Astrocyte (in vitro differentiated cells and primary cell): ENCODE measurements at regions not wholly inside any gene's neighbourhood (a gene's known extent, or its start where the extent isn't known, plus 50 kb on each side); places are given as distances from the start of the nearest gene placed in this dataset.
"Not testable (repeated sequence)": the region's sequence is repeated elsewhere in the genome, so short reads cannot be mapped to it uniquely, and the experiment has no call there.

Source experiments
- DNase-seq: peaks from one replicate; pipeline ENCODE4 v3.0.0-alpha.2; 2010; ENCODE audit warnings: low read depth
- FAIRE-seq: peaks from 2 replicates; lab custom pipeline; 2011; peaks lifted over from hg19 to GRCh38; lab: Jason Lieb, UNC
- H2AFZ ChIP-seq: 2 replicates; pipeline ENCODE4 v1.6.0; 2012; ENCODE audit warnings: low read depth, low read length, inconsistent platforms
- H3K27ac ChIP-seq: 2 replicates; pipeline ENCODE4 v1.5.1; 2011; ENCODE audit warnings: low read depth, low read length, inconsistent platforms
- H3K27me3 ChIP-seq: 2 replicates; pipeline ENCODE4 v1.6.0; 2011; ENCODE audit warnings: low read length, inconsistent platforms; ENCODE audit not compliant: insufficient read depth
- H3K36me3 ChIP-seq: 2 replicates; pipeline ENCODE4 v1.5.1; 2011; ENCODE audit warnings: low read length, inconsistent platforms; ENCODE audit not compliant: insufficient read depth
- H3K4me1 ChIP-seq: 2 replicates; pipeline ENCODE4 v1.5.1; 2011; ENCODE audit warnings: low read length, inconsistent platforms; ENCODE audit not compliant: insufficient read depth
- H3K4me2 ChIP-seq: 2 replicates; pipeline ENCODE4 v1.6.0; 2012; ENCODE audit warnings: low read length, inconsistent platforms
- H3K4me3 ChIP-seq: 2 replicates; pipeline ENCODE4 v1.5.1; 2011; ENCODE audit warnings: low read depth, mild to moderate bottlenecking, low read length, inconsistent platforms; ENCODE audit not compliant: insufficient read depth
- H3K79me2 ChIP-seq: 2 replicates; pipeline ENCODE4 v1.6.0; 2012; ENCODE audit warnings: mild to moderate bottlenecking, low read length, inconsistent platforms; ENCODE audit not compliant: insufficient read depth
- H3K9ac ChIP-seq: 2 replicates; pipeline ENCODE4 v1.6.0; 2012; ENCODE audit warnings: mild to moderate bottlenecking, low read length, inconsistent platforms
- H3K9me3 ChIP-seq: 2 replicates; pipeline ENCODE4 v1.5.1; 2012; ENCODE audit warnings: low read depth, mild to moderate bottlenecking, low read length, inconsistent platforms; ENCODE audit not compliant: insufficient read depth
- H4K20me1 ChIP-seq: 2 replicates; pipeline ENCODE4 v1.6.0; 2012; ENCODE audit warnings: low read length, inconsistent platforms; ENCODE audit not compliant: insufficient read depth
- H3K27ac Mint-ChIP-seq: one replicate; pipeline ENCODE4 v1.8.0; 2021; ENCODE audit warnings: mild to moderate bottlenecking, mixed read lengths; ENCODE audit not compliant: unreplicated experiment
- H3K27me3 Mint-ChIP-seq: one replicate; pipeline ENCODE4 v1.8.0; 2021; ENCODE audit warnings: low read depth, mixed read lengths; ENCODE audit not compliant: unreplicated experiment
- H3K36me3 Mint-ChIP-seq: one replicate; pipeline ENCODE4 v1.8.0; 2021; ENCODE audit warnings: low read depth, mixed read lengths; ENCODE audit not compliant: unreplicated experiment
- H3K4me1 Mint-ChIP-seq: one replicate; pipeline ENCODE4 v1.8.0; 2021; ENCODE audit warnings: low read depth, mixed read lengths; ENCODE audit not compliant: unreplicated experiment
- H3K4me3 Mint-ChIP-seq: one replicate; pipeline ENCODE4 v1.8.0; 2021; ENCODE audit warnings: mild to moderate bottlenecking, moderate library complexity, mixed read lengths; ENCODE audit not compliant: unreplicated experiment
- H3K9me3 Mint-ChIP-seq: one replicate; pipeline ENCODE4 v1.8.0; 2021; ENCODE audit warnings: mild to moderate bottlenecking, mixed read lengths; ENCODE audit not compliant: unreplicated experiment
- EZH2 ChIP-seq: IDR thresholded peaks from 2 replicates; pipeline ENCODE4 v1.6.1; 2012; ENCODE audit warnings: mild to moderate bottlenecking, low read length, inconsistent platforms; ENCODE audit not compliant: insufficient read depth
- TF ChIP-seq, protein P1 (sequence below): IDR thresholded peaks from 2 replicates; pipeline ENCODE4 v1.5.1; 2011; ENCODE audit warnings: low read depth, mild to moderate bottlenecking, inconsistent platforms, low read length, moderate library complexity; ENCODE audit not compliant: insufficient read depth

DNA sequence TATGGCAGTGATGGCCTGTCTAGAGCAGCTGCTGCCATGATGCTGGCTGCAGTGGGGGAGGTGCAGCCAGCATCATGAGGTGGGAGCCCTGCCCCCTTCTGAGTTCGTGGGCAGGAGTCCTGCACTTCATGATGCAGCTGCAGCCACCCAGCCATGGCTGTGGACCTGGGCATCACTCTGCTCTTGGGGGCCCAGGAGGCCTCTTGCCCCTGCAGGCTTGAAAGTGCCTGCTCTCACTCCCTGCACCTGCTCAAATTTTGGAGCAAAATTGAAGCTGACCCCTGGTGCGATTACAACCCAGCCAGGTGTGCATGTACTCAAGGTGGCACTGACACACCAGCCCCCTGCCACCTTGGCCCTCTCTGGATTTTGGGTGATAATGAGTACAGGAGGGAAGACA, 712.9 kb downstream of the NUP35 start:
- H3K4me1 Mint-ChIP-seq = no peaks in the 10 kb centered on the region
- no peaks in the 10 kb centered on the region for H3K79me2 ChIP-seq
- H3K4me3 ChIP-seq = no peak overlapping the region
- FAIRE-seq (no peak), DNase-seq (no peak)
- no peaks in the 10 kb centered on the region for H3K9me3 ChIP-seq
- TF ChIP-seq, protein P1, sequence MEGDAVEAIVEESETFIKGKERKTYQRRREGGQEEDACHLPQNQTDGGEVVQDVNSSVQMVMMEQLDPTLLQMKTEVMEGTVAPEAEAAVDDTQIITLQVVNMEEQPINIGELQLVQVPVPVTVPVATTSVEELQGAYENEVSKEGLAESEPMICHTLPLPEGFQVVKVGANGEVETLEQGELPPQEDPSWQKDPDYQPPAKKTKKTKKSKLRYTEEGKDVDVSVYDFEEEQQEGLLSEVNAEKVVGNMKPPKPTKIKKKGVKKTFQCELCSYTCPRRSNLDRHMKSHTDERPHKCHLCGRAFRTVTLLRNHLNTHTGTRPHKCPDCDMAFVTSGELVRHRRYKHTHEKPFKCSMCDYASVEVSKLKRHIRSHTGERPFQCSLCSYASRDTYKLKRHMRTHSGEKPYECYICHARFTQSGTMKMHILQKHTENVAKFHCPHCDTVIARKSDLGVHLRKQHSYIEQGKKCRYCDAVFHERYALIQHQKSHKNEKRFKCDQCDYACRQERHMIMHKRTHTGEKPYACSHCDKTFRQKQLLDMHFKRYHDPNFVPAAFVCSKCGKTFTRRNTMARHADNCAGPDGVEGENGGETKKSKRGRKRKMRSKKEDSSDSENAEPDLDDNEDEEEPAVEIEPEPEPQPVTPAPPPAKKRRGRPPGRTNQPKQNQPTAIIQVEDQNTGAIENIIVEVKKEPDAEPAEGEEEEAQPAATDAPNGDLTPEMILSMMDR = no peak
- no peak for TF ChIP-seq EZH2
- H3K27me3 ChIP-seq = no peaks in the 10 kb centered on the region
- H3K27ac Mint-ChIP-seq = no peak overlapping the region
- no peaks in the 10 kb centered on the region for H4K20me1 ChIP-seq
- H3K4me3 Mint-ChIP-seq = no peak overlapping the region
- no peak overlapping the region for H3K27ac ChIP-seq
- no peaks in the 10 kb centered on the region for H3K36me3 ChIP-seq
- no peak overlapping the region for H3K4me2 ChIP-seq
- no peaks in the 10 kb centered on the region for H3K27me3 Mint-ChIP-seq
- no peaks in the 10 kb centered on the region for H3K4me1 ChIP-seq
- H3K9ac ChIP-seq = no peak overlapping the region
- H2AFZ ChIP-seq = no peak overlapping the region
- peaks cover 2% of the 10 kb centered on the region for H3K9me3 Mint-ChIP-seq
- no peaks in the 10 kb centered on the region for H3K36me3 Mint-ChIP-seq

DNA sequence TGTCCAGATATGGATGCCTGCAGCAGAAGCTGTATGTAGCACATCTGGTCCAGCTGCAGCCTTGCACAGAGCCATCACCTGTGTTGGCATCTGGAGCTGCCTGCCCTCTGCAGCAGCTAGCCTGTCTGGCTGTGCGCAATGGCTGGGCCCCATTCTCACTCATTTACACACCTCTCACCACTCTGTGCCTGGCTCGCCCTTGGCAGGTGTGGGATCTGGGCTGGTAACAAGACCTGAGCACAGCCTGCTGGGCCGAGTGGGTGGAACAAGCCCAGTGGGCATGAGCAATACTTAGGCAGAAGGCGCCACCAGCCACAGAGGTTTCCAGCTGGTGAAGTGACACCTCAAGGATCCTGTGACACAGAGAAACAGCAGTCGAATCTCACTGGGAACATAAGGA, 714.1 kb downstream of the NUP35 start:
- Mint-ChIP-seq H3K4me1 (no peaks in the 10 kb centered on the region), H3K27ac (no peak overlapping the region), H3K36me3 (no peaks in the 10 kb centered on the region), H3K4me3 (no peak overlapping the region), H3K9me3 (peaks cover 2% of the 10 kb centered on the region), H3K27me3 (no peaks in the 10 kb centered on the region)
- no peaks in the 10 kb centered on the region for H4K20me1 ChIP-seq
- no peaks in the 10 kb centered on the region for H3K36me3 ChIP-seq
- TF ChIP-seq, protein P1 = no peak
- TF ChIP-seq EZH2 = no peak
- no peak overlapping the region for H3K27ac ChIP-seq
- FAIRE-seq = no peak
- H3K4me2 ChIP-seq = no peak overlapping the region
- no peaks in the 10 kb centered on the region for H3K4me1 ChIP-seq
- no peaks in the 10 kb centered on the region for H3K27me3 ChIP-seq
- H3K9ac ChIP-seq = no peak overlapping the region
- H2AFZ ChIP-seq = no peak overlapping the region
- no peak for DNase-seq
- H3K4me3 ChIP-seq = no peak overlapping the region
- no peaks in the 10 kb centered on the region for H3K79me2 ChIP-seq
- H3K9me3 ChIP-seq = no peaks in the 10 kb centered on the region

DNA sequence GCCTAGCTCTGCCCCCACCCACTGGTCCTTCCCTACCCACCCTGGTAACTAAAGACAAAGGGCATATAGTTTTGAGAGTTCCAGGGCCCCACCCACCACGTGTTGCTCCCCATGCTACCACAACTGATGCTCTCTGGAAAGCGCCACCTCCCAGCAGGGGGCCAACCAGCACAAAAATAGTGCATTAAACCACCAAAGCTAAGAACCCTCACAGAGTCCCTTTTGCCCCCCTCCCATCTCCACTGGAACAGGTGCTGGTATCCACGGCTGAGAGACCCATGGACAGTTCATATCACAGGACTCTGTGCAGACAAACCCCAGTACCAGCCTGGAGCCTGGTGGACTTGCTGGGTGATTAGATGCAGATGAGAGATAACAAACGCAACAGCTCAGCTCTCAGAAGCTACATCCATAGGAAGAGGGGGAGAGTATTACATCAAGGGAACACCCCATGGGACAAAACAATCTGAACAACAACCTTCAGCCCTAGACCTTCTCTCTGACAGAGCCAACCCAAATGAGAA, 715.9 kb downstream of the NUP35 start:
- FAIRE-seq (no peak), DNase-seq (no peak)
- no peak overlapping the region for H3K4me2 ChIP-seq
- no peak for TF ChIP-seq EZH2
- TF ChIP-seq, protein P1 = no peak
- no peaks in the 10 kb centered on the region for H3K79me2 ChIP-seq
- H3K4me1 Mint-ChIP-seq = no peaks in the 10 kb centered on the region
- no peak overlapping the region for H3K4me3 Mint-ChIP-seq
- H3K4me1 ChIP-seq = no peaks in the 10 kb centered on the region
- H3K27me3 Mint-ChIP-seq = no peaks in the 10 kb centered on the region
- no peaks in the 10 kb centered on the region for H3K36me3 Mint-ChIP-seq
- no peak overlapping the region for H3K27ac Mint-ChIP-seq
- H2AFZ ChIP-seq = no peak overlapping the region
- no peaks in the 10 kb centered on the region for H3K36me3 ChIP-seq
- H3K4me3 ChIP-seq = no peak overlapping the region
- H3K9ac ChIP-seq = no peak overlapping the region
- no peak overlapping the region for H3K27ac ChIP-seq
- no peaks in the 10 kb centered on the region for H3K27me3 ChIP-seq
- no peaks in the 10 kb centered on the region for H4K20me1 ChIP-seq
- peaks cover 2% of the 10 kb centered on the region for H3K9me3 Mint-ChIP-seq
- no peaks in the 10 kb centered on the region for H3K9me3 ChIP-seq

DNA sequence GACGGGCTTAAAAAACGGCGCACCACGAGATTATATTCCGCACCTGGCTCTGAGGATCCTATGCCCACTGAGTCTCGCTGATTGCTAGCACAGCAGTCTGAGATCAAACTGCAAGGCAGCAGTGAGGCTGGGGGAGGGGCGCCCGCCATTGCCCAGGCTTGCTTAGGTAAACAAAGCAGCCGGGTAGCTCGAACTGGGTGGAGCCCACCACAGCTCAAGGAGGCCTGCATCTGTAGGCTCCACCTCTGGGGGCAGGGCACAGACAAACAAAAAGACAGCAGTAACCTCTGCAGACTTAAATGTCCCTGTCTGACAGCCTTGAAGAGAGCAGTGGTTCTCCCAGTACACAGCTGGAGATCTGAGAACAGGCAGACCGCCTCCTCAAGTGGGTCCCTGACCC, 725.6 kb downstream of the NUP35 start:
- not testable (repeated sequence) for H3K27ac ChIP-seq, H3K27me3 ChIP-seq, FAIRE-seq, H3K4me1 Mint-ChIP-seq, H3K36me3 ChIP-seq, H2AFZ ChIP-seq, H3K4me1 ChIP-seq, H3K79me2 ChIP-seq, H3K4me3 Mint-ChIP-seq, H3K27me3 Mint-ChIP-seq, H3K27ac Mint-ChIP-seq, H3K9me3 Mint-ChIP-seq, H3K36me3 Mint-ChIP-seq, H3K4me3 ChIP-seq, H3K9me3 ChIP-seq, DNase-seq, H3K4me2 ChIP-seq, H4K20me1 ChIP-seq, H3K9ac ChIP-seq
